Sigmoid colon (tissue), 3 donors: ENCODE measurements at regions not wholly inside any gene's neighbourhood (a gene's known extent, or its start where the extent isn't known, plus 50 kb on each side); places are given as distances from the start of the nearest gene placed in this dataset.

Experiments
- POLR2A ChIP-seq, 2 donors: fragments of 450-650 bp; IDR thresholded peaks; one replicate each; pipeline ENCODE4 v1.6.1; 2016; ENCODE audit warnings: antibody characterized with exemption in 2 of 2, mild to moderate bottlenecking in 2 of 2, moderate library complexity in 2 of 2
- TF ChIP-seq, protein P1 (sequence below), 4 experiments: fragments of 450-650 bp in 3 of 4; fragments of 200-600 bp in 1 of 4; IDR thresholded peaks; one replicate each; pipeline ENCODE4 v1.5.1; 2016 to 2019; ENCODE audit warnings: antibody characterized with exemption in 4 of 4, mild to moderate bottlenecking in 3 of 4, moderate library complexity in 2 of 4

DNA sequence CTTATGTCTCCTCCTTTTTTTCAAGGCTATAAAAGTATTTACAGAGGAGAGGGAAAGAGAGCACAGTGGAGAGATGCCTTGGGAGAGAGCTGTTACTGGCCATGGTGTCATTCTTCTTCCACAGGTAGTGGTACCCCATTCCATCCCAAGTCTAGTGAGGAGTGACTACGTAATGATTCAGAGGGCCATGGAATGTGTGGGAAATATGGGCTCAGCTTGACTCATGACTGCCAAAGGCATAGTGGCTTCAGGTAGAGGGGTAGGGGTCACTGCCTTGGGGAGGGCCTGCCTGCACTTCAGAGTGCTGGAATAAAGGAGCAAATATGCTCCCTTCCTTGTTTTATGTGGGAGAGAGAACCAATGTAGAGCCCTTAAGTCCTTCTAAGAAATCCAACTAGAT lies 620.6 kb downstream of the IRS1 start:
- TF ChIP-seq, protein P1, sequence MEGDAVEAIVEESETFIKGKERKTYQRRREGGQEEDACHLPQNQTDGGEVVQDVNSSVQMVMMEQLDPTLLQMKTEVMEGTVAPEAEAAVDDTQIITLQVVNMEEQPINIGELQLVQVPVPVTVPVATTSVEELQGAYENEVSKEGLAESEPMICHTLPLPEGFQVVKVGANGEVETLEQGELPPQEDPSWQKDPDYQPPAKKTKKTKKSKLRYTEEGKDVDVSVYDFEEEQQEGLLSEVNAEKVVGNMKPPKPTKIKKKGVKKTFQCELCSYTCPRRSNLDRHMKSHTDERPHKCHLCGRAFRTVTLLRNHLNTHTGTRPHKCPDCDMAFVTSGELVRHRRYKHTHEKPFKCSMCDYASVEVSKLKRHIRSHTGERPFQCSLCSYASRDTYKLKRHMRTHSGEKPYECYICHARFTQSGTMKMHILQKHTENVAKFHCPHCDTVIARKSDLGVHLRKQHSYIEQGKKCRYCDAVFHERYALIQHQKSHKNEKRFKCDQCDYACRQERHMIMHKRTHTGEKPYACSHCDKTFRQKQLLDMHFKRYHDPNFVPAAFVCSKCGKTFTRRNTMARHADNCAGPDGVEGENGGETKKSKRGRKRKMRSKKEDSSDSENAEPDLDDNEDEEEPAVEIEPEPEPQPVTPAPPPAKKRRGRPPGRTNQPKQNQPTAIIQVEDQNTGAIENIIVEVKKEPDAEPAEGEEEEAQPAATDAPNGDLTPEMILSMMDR (IDR thresholded peaks at IDR 0.05), result no peak
- TF ChIP-seq POLR2A (IDR thresholded peaks at IDR 0.05), result no peak
